ENCODE measurements at regions not wholly inside any gene's neighbourhood (a gene's known extent, or its start where the extent isn't known, plus 50 kb on each side); places are given as distances from the start of the nearest gene placed in this dataset.

DNA sequence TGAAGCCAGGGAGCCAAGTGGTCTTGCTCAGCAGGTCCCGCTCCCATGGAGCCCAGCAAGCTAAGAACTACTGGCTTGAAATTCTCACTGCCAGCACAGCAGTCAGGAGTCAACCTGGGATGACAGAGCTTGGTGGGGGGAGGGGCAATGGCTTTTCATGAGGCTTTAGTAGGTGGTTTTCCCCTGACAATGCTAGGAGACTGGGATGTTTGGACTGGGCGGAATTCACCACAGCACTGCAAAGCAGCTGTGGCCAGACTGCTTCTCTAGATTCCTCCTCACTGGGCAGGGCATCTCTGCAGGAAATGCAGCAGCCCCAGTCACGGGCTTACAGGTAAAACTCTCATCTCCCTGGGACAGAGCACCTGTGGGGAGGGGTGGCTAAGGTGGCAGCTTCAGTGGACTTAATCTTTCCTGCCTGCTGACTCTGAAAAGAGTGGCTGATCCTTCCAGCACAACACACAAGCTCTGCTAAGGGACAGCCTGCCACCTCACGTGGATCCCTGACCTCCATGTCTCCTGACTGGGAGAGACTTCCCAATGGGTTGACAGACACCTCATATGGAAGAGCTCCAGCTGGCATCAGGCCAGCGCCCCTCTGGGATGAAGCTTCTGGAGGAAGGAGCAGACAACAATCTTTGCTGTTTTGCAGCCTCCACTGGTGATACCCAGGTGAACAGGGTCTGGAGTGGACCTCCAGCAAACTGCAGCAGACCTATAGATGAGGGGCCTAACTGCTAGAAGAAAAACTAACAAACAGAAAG is 349.7 kb upstream of the ST6GAL2 start:
- no peak for TF ChIP-seq CTCF (IDR thresholded peaks at IDR 0.05)
- TF ChIP-seq EZH2 (IDR thresholded peaks at IDR 0.05; ENCODE audit: borderline replicate concordance, insufficient read depth, low read depth, low read length, poor library complexity, severe bottlenecking): no peak

Measured in B cell (primary cell).